Tibial nerve (tissue), 4 donors: ENCODE measurements at regions not wholly inside any gene's neighbourhood (a gene's known extent, or its start where the extent isn't known, plus 50 kb on each side); places are given as distances from the start of the nearest gene placed in this dataset.

Experiments
- EP300 ChIP-seq, 2 donors: sonication (generic); formaldehyde crosslinking; IDR thresholded peaks; one replicate each; pipeline ENCODE4 v1.6.1; 2017; ENCODE audit warnings: antibody characterized with exemption in 2 of 2, mild to moderate bottlenecking in 1 of 2
- POLR2A ChIP-seq, 2 donors: fragments of 450-650 bp; IDR thresholded peaks; one replicate each; pipeline ENCODE4 v1.6.1; 2017; ENCODE audit warnings: antibody characterized with exemption in 2 of 2, mild to moderate bottlenecking in 2 of 2, moderate library complexity in 2 of 2
- TF ChIP-seq, protein P1 (sequence below), 5 experiments: fragments of 200-600 bp in 3 of 5; fragments of 450-650 bp in 2 of 5; sonication (generic) in 3 of 5; IDR thresholded peaks; one replicate each; pipeline ENCODE4 v1.5.1; 2016 to 2019; ENCODE audit warnings: antibody characterized with exemption in 5 of 5, mild to moderate bottlenecking in 3 of 5, moderate library complexity in 2 of 5

DNA sequence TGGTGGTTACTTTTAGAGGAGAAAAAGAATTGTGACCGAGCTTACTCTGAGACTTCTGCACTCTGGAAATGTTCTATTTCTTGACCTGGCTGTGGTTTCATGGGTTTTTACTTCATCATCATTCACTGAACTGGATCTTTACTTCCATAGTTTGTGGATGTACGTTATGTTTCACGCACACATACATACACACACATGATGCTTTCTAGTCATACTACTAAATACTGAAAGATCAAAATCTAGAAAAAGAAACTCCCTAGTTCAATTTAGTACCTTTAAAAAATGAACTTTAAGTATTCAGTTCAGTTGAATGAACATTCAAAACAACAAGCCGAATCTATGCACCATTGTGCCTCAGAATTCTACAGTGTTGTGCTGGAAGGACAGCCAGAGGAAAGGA is 65.0 kb downstream of the TEX35 start:
- TF ChIP-seq POLR2A (IDR thresholded peaks at IDR 0.05) (no peak), EP300 (IDR thresholded peaks at IDR 0.05) (no peak)
- TF ChIP-seq, protein P1, sequence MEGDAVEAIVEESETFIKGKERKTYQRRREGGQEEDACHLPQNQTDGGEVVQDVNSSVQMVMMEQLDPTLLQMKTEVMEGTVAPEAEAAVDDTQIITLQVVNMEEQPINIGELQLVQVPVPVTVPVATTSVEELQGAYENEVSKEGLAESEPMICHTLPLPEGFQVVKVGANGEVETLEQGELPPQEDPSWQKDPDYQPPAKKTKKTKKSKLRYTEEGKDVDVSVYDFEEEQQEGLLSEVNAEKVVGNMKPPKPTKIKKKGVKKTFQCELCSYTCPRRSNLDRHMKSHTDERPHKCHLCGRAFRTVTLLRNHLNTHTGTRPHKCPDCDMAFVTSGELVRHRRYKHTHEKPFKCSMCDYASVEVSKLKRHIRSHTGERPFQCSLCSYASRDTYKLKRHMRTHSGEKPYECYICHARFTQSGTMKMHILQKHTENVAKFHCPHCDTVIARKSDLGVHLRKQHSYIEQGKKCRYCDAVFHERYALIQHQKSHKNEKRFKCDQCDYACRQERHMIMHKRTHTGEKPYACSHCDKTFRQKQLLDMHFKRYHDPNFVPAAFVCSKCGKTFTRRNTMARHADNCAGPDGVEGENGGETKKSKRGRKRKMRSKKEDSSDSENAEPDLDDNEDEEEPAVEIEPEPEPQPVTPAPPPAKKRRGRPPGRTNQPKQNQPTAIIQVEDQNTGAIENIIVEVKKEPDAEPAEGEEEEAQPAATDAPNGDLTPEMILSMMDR (IDR thresholded peaks at IDR 0.05), result no peak
